Mononuclear cell (primary cell): ENCODE measurements at regions not wholly inside any gene's neighbourhood (a gene's known extent, or its start where the extent isn't known, plus 50 kb on each side); places are given as distances from the start of the nearest gene placed in this dataset.
"Not testable (repeated sequence)": the region's sequence is repeated elsewhere in the genome, so short reads cannot be mapped to it uniquely, and the experiment has no call there.

ENCODE experiments used
- H3K27me3 ChIP-seq: 2 replicates; pipeline ENCODE4 v1.6.0; 2011; ENCODE audit warnings: low read length, control low read depth; ENCODE audit not compliant: insufficient read depth
- H3K4me1 ChIP-seq: 2 replicates; pipeline ENCODE4 v1.5.1; 2011; ENCODE audit warnings: mild to moderate bottlenecking, low read length, control low read depth; ENCODE audit not compliant: insufficient read depth
- H3K4me3 ChIP-seq: 2 replicates; pipeline ENCODE4 v1.5.1; 2011; ENCODE audit warnings: mild to moderate bottlenecking, low read length, moderate library complexity
- H3K9me3 ChIP-seq: 2 replicates; pipeline ENCODE4 v1.5.1; 2011; ENCODE audit warnings: low read depth, mild to moderate bottlenecking, control low read depth, low read length

- not testable (repeated sequence) for H3K27me3 ChIP-seq, H3K9me3 ChIP-seq, H3K4me1 ChIP-seq, H3K4me3 ChIP-seq
Observed at GRCh38 chr6:15185111-15185510, 60.8 kb upstream of the JARID2 start.

- not testable (repeated sequence) for H3K9me3 ChIP-seq, H3K4me3 ChIP-seq, H3K27me3 ChIP-seq
- H3K4me1 ChIP-seq, result peaks cover 17% of the 10 kb centered on the region
Observed at GRCh38 chr6:15193451-15193850, 52.4 kb upstream of the JARID2 start.

GRCh38 chr6:15194453-15194852 lies 51.4 kb upstream of the JARID2 start:
- H3K27me3 ChIP-seq, result no peaks in the 10 kb centered on the region
- H3K9me3 ChIP-seq, result no peaks in the 10 kb centered on the region
- peaks cover 17% of the 10 kb centered on the region for H3K4me1 ChIP-seq
- no peak overlapping the region for H3K4me3 ChIP-seq
